PC-3 (cell line): ENCODE measurements at regions not wholly inside any gene's neighbourhood (a gene's known extent, or its start where the extent isn't known, plus 50 kb on each side); places are given as distances from the start of the nearest gene placed in this dataset.

ENCODE experiments used
- ATAC-seq: fragments of 200-7000 bp; cut with Tn5 transposase; 2 replicates; pipeline ENCODE4 v1.9.1; 2020; ENCODE audit warnings: mild to moderate bottlenecking, moderate library complexity
- BruUV-seq: library from RNA; stranded (reverse); fragments of 400-500 nt; replicated peaks from 2 replicates; lab custom pipeline; 2021; lab: Mats Ljungman, UMichigan
- CTCF ChIA-PET: fragments of 300-600 bp; sonication (Branson Sonifier 250); formaldehyde crosslinking; loops from one replicate; lab custom pipeline; 2022; ENCODE audit warnings: antibody characterized with exemption; lab: Charles Lee
- POLR2A ChIA-PET: fragments of 300-600 bp; sonication (Branson Sonifier 250); formaldehyde crosslinking; loops from one replicate; lab custom pipeline; 2022; ENCODE audit warnings: antibody characterized with exemption; ENCODE audit not compliant: unreplicated experiment; lab: Charles Lee
- DNase-seq: peaks from one replicate; pipeline ENCODE4 v3.0.0-alpha.2; 2015
- H2AFZ ChIP-seq: fragments of 300-600 bp; sonication (generic); 2 replicates; pipeline ENCODE4 v1.6.0; 2016; ENCODE audit warnings: antibody characterized with exemption, low read length
- H3F3A ChIP-seq: fragments of 300-600 bp; sonication (generic); one replicate; pipeline ENCODE4 v1.6.0; 2017; ENCODE audit warnings: antibody characterized with exemption, low read length, control low read depth, mild to moderate bottlenecking; ENCODE audit not compliant: unreplicated experiment
- H3K27ac ChIP-seq: fragments of 300-600 bp; sonication (generic); 2 replicates; pipeline ENCODE4 v1.5.1; 2016; ENCODE audit warnings: mild to moderate bottlenecking, low read length
- H3K27me3 ChIP-seq: fragments of 300-600 bp; sonication (generic); 2 replicates; pipeline ENCODE4 v1.6.1; 2016; ENCODE audit warnings: low read length, mixed read lengths
- H3K36me3 ChIP-seq: fragments of 300-600 bp; sonication (generic); 2 replicates; pipeline ENCODE4 v1.6.1; 2016; ENCODE audit warnings: low read depth, mixed run types, low read length, mixed read lengths
- H3K4me1 ChIP-seq: fragments of 300-600 bp; sonication (generic); 2 replicates; pipeline ENCODE4 v1.5.1; 2016; ENCODE audit warnings: low read length; ENCODE audit not compliant: insufficient read depth
- H3K4me2 ChIP-seq: fragments of 300-600 bp; sonication (generic); 2 replicates; pipeline ENCODE4 v1.6.0; 2016; ENCODE audit warnings: low read length
- H3K4me3 ChIP-seq: fragments of 300-600 bp; sonication (generic); 2 replicates; pipeline ENCODE4 v1.5.1; 2016; ENCODE audit warnings: mild to moderate bottlenecking, low read length, mixed read lengths
- H3K79me2 ChIP-seq: fragments of 300-600 bp; sonication (generic); 2 replicates; pipeline ENCODE4 v1.6.1; 2017; ENCODE audit warnings: low read length, mixed read lengths
- H3K9ac ChIP-seq: fragments of 300-600 bp; sonication (generic); 2 replicates; pipeline ENCODE4 v1.6.0; 2016; ENCODE audit warnings: mild to moderate bottlenecking, low read length
- H3K9me2 ChIP-seq: fragments of 300-600 bp; sonication (generic); replicated peaks from 2 replicates; pipeline ENCODE4 v1.6.1; 2016; ENCODE audit warnings: mixed run types, low read length, mixed read lengths
- H3K9me3 ChIP-seq: fragments of 300-600 bp; sonication (generic); 2 replicates; pipeline ENCODE4 v1.6.1; 2016; ENCODE audit warnings: low read length, mixed read lengths
- H4K20me1 ChIP-seq: fragments of 300-600 bp; sonication (generic); 2 replicates; pipeline ENCODE4 v1.6.1; 2016; ENCODE audit warnings: low read length, mixed read lengths
- CTCF ChIP-seq: fragments of 300-600 bp; sonication (generic); conservative IDR thresholded peaks from 2 replicates; pipeline ENCODE4 v1.5.1; 2017; ENCODE audit warnings: antibody characterized with exemption, low read depth, mild to moderate bottlenecking, low read length
- EZH2 ChIP-seq: fragments of 300-600 bp; sonication (generic); IDR thresholded peaks from one replicate; pipeline ENCODE4 v1.6.1; 2017; ENCODE audit warnings: antibody characterized with exemption, mild to moderate bottlenecking, low read length; ENCODE audit not compliant: unreplicated experiment
- EZH2phosphoT487 ChIP-seq: fragments of 300-600 bp; sonication (generic); IDR thresholded peaks from 2 replicates; pipeline ENCODE4 v1.6.1; 2018; ENCODE audit warnings: mild to moderate bottlenecking, antibody characterized with exemption, low read length, borderline replicate concordance
- intact Hi-C: fragments of 100-400 bp; cut with micrococcal nuclease; formaldehyde crosslinking; loops from 2 replicates; pipeline ENCODE4 v1.9.0; 2023

GRCh38 chr14:83282706-83283105 is 1749.1 kb upstream of the SEL1L start:
- H4K20me1 ChIP-seq, result no peaks in the 10 kb centered on the region
- H3K36me3 ChIP-seq, result no peaks in the 10 kb centered on the region
- H2AFZ ChIP-seq, result no peak overlapping the region
- DNase-seq, result no peak
- no peaks in the 10 kb centered on the region for H3K4me1 ChIP-seq
- no peak for TF ChIP-seq CTCF
- TF ChIP-seq EZH2, result no peak
- no peak for TF ChIP-seq EZH2phosphoT487
- no peak overlapping the region for H3K4me2 ChIP-seq
- H3K4me3 ChIP-seq, result no peak overlapping the region
- H3K9me3 ChIP-seq, result no peaks in the 10 kb centered on the region
- no peaks in the 10 kb centered on the region for H3K27me3 ChIP-seq
- CTCF ChIA-PET, result no interaction called here
- H3F3A ChIP-seq, result no peaks in the 10 kb centered on the region
- H3K9me2 ChIP-seq, result no peaks in the 10 kb centered on the region
- no peaks in the 10 kb centered on the region for H3K79me2 ChIP-seq
- H3K27ac ChIP-seq, result no peak overlapping the region
- POLR2A ChIA-PET, result no interaction called here
- H3K9ac ChIP-seq, result no peak overlapping the region
- no peak for ATAC-seq
- no TSS peak for BruUV-seq
- intact Hi-C loops, result no loop called here

- intact Hi-C loops, result no loop called here
- H3K4me3 ChIP-seq, result no peak overlapping the region
- no TSS peak for BruUV-seq
- no peaks in the 10 kb centered on the region for H4K20me1 ChIP-seq
- H3K27ac ChIP-seq, result no peak overlapping the region
- peaks cover 3% of the 10 kb centered on the region; the same call in 1 of the 2 replicates for H3K9me3 ChIP-seq
- ChIA-PET CTCF (no interaction called here), POLR2A (no interaction called here)
- TF ChIP-seq CTCF (no peak), EZH2 (no peak), EZH2phosphoT487 (no peak)
- H3K4me2 ChIP-seq, result no peak overlapping the region
- ATAC-seq, result no peak
- H3K4me1 ChIP-seq, result no peaks in the 10 kb centered on the region
- no peaks in the 10 kb centered on the region for H3K27me3 ChIP-seq
- H2AFZ ChIP-seq, result no peak overlapping the region
- no peaks in the 10 kb centered on the region for H3F3A ChIP-seq
- DNase-seq, result no peak
- no peaks in the 10 kb centered on the region for H3K36me3 ChIP-seq
- H3K9me2 ChIP-seq, result no peaks in the 10 kb centered on the region
- no peak overlapping the region for H3K9ac ChIP-seq
- H3K79me2 ChIP-seq, result no peaks in the 10 kb centered on the region
Measured at GRCh38 chr14:83287300-83287699, 1753.6 kb upstream of the SEL1L start.

- no peak overlapping the region for H3K27ac ChIP-seq
- H3K9me3 ChIP-seq, result peaks cover 3% of the 10 kb centered on the region; the same call in 1 of the 2 replicates
- no peak overlapping the region for H3K9ac ChIP-seq
- H4K20me1 ChIP-seq, result no peaks in the 10 kb centered on the region
- H3K9me2 ChIP-seq, result no peaks in the 10 kb centered on the region
- DNase-seq, result no peak
- H3K27me3 ChIP-seq, result no peaks in the 10 kb centered on the region
- H3K4me3 ChIP-seq, result no peak overlapping the region
- TF ChIP-seq CTCF (no peak), EZH2 (no peak), EZH2phosphoT487 (no peak)
- BruUV-seq, result no TSS peak
- H3K79me2 ChIP-seq, result no peaks in the 10 kb centered on the region
- H2AFZ ChIP-seq, result no peak overlapping the region
- intact Hi-C loops, result no loop called here
- ATAC-seq, result no peak
- no peaks in the 10 kb centered on the region for H3K4me1 ChIP-seq
- ChIA-PET POLR2A (no interaction called here), CTCF (no interaction called here)
- no peaks in the 10 kb centered on the region for H3K36me3 ChIP-seq
- H3K4me2 ChIP-seq, result no peak overlapping the region
- H3F3A ChIP-seq, result no peaks in the 10 kb centered on the region
Measured at GRCh38 chr14:83289390-83289789, 1755.7 kb upstream of the SEL1L start.
